Right renal cortex interstitium (tissue), 3 donors: ENCODE measurements at regions not wholly inside any gene's neighbourhood (a gene's known extent, or its start where the extent isn't known, plus 50 kb on each side); places are given as distances from the start of the nearest gene placed in this dataset.
A peak's percentile ranks its signal among the peaks of the same experiment; 100 is the strongest.
"Not testable (repeated sequence)": the region's sequence is repeated elsewhere in the genome, so short reads cannot be mapped to it uniquely, and the experiment has no call there.

Experiments
- DNase-seq, 3 donors: peaks; one replicate each; pipeline ENCODE4 v3.0.0-alpha.2; 2013; ENCODE audit warnings: low read depth in 3 of 3, low spot score in 2 of 3

- no peak for DNase-seq
These were observed 119.7 kb upstream of the ALKAL2 start for GRCh38 chr2:407630-408029.

GRCh38 chr2:406876-407275 lies 119.0 kb upstream of the ALKAL2 start:
- no peak for DNase-seq

GRCh38 chr2:406231-406630 lies 118.3 kb upstream of the ALKAL2 start:
- no peak for DNase-seq

GRCh38 chr2:404581-404980 lies 116.7 kb upstream of the ALKAL2 start:
- no peak for DNase-seq

- no peak for DNase-seq
These were observed 115.8 kb upstream of the ALKAL2 start for GRCh38 chr2:403682-404081.

- no peak for DNase-seq
These were observed 114.8 kb upstream of the ALKAL2 start for GRCh38 chr2:402721-403120.

GRCh38 chr2:402206-402605 lies 114.3 kb upstream of the ALKAL2 start:
- DNase-seq: no peak

GRCh38 chr2:401019-401679 lies 113.3 kb upstream of the ALKAL2 start:
- DNase-seq: no peak

- DNase-seq: no peak
These were observed 110.0 kb upstream of the ALKAL2 start for GRCh38 chr2:397926-398325.

- no peak for DNase-seq
These were observed 109.6 kb upstream of the ALKAL2 start for GRCh38 chr2:397521-397920.

GRCh38 chr2:396903-397302 lies 109.0 kb upstream of the ALKAL2 start:
- DNase-seq: no peak

GRCh38 chr2:395886-396285 lies 108.0 kb upstream of the ALKAL2 start:
- DNase-seq: no peak

GRCh38 chr2:393711-394696 lies 106.1 kb upstream of the ALKAL2 start:
- DNase-seq: peak in 1 of 3 donors; percentile 58

GRCh38 chr2:392926-393280 lies 105.0 kb upstream of the ALKAL2 start:
- no peak for DNase-seq

GRCh38 chr2:392181-392925 lies 104.5 kb upstream of the ALKAL2 start:
- no peak for DNase-seq

GRCh38 chr2:391696-392095 lies 103.8 kb upstream of the ALKAL2 start:
- no peak for DNase-seq

GRCh38 chr2:390959-391358 lies 103.1 kb upstream of the ALKAL2 start:
- DNase-seq: no peak

GRCh38 chr2:389985-390384 lies 102.1 kb upstream of the ALKAL2 start:
- not testable (repeated sequence) for DNase-seq

GRCh38 chr2:388752-389151 lies 100.9 kb upstream of the ALKAL2 start:
- not testable (repeated sequence) for DNase-seq

GRCh38 chr2:387980-388421 lies 100.1 kb upstream of the ALKAL2 start:
- DNase-seq: no peak

- no peak for DNase-seq
These were observed 98.7 kb upstream of the ALKAL2 start for GRCh38 chr2:386406-387103.
